SK-N-SH treated with all-trans-retinoic acid at 6 μM for 48 hours (cell line): ENCODE measurements at regions not wholly inside any gene's neighbourhood (a gene's known extent, or its start where the extent isn't known, plus 50 kb on each side); places are given as distances from the start of the nearest gene placed in this dataset.

Experiments used
- ATAC-seq: fragments of 200-7000 bp; cut with Tn5 transposase; 3 replicates; pipeline ENCODE4 v1.9.1; 2020; ENCODE audit warnings: mild to moderate bottlenecking, moderate library complexity
- ARNTL ChIP-seq: fragments of 450-650 bp; formaldehyde crosslinking; IDR thresholded peaks from 2 replicates; pipeline ENCODE4 v1.5.0; 2020; ENCODE audit warnings: low read depth, mild to moderate bottlenecking, moderate library complexity, borderline replicate concordance
- BACH2 ChIP-seq: fragments of 250-450 bp; sonication (Bioruptor Pico); IDR thresholded peaks from 2 replicates; pipeline ENCODE4 v1.9.0; 2021; ENCODE audit warnings: mild to moderate bottlenecking, borderline replicate concordance
- CSDC2 ChIP-seq: fragments of 250-450 bp; sonication (Bioruptor Pico); IDR thresholded peaks from 2 replicates; pipeline ENCODE4 v1.5.0; 2020; ENCODE audit warnings: mild to moderate bottlenecking, moderate library complexity
- ESRRG ChIP-seq: fragments of 250-450 bp; sonication (Bioruptor Pico); IDR thresholded peaks from 2 replicates; pipeline ENCODE4 v1.6.1; 2021; ENCODE audit warnings: mild to moderate bottlenecking
- GLIS3 ChIP-seq: fragments of 250-450 bp; sonication (Bioruptor Pico); IDR thresholded peaks from 2 replicates; pipeline ENCODE4 v1.5.0; 2020; ENCODE audit warnings: mild to moderate bottlenecking, moderate library complexity
- OSR1 ChIP-seq: fragments of 250-450 bp; sonication (Bioruptor Pico); IDR thresholded peaks from 2 replicates; pipeline ENCODE4 v1.8.0; 2022; ENCODE audit warnings: moderate library complexity, mild to moderate bottlenecking, inconsistent platforms
- PPARA ChIP-seq: fragments of 250-450 bp; sonication (Bioruptor Pico); IDR thresholded peaks from 2 replicates; pipeline ENCODE4 v1.5.0; 2020; ENCODE audit warnings: mild to moderate bottlenecking, borderline replicate concordance
- RARB ChIP-seq: fragments of 250-450 bp; sonication (Bioruptor Pico); IDR thresholded peaks from 2 replicates; pipeline ENCODE4 v1.8.0; 2021; ENCODE audit warnings: mild to moderate bottlenecking, moderate library complexity
- SNAI2 ChIP-seq: fragments of 250-450 bp; sonication (Bioruptor Pico); IDR thresholded peaks from 2 replicates; pipeline ENCODE4 v1.5.0; 2020; ENCODE audit warnings: mild to moderate bottlenecking, moderate library complexity
- TCF4 ChIP-seq: fragments of 250-450 bp; sonication (Bioruptor Pico); IDR thresholded peaks from 2 replicates; pipeline ENCODE4 v1.8.0; 2021; ENCODE audit warnings: mild to moderate bottlenecking, moderate library complexity, borderline replicate concordance
- TOX ChIP-seq: fragments of 250-450 bp; sonication (Bioruptor Pico); IDR thresholded peaks from 2 replicates; pipeline ENCODE4 v1.8.0; 2021; ENCODE audit warnings: mild to moderate bottlenecking, moderate library complexity, borderline replicate concordance
- ZC3H10 ChIP-seq: fragments of 250-450 bp; sonication (Bioruptor Pico); IDR thresholded peaks from 2 replicates; pipeline ENCODE4 v1.5.1; 2021; ENCODE audit warnings: mild to moderate bottlenecking, moderate library complexity
- ZFP30 ChIP-seq: fragments of 450-650 bp; formaldehyde crosslinking; IDR thresholded peaks from 2 replicates; pipeline ENCODE4 v1.5.0; 2022; ENCODE audit warnings: mild to moderate bottlenecking, moderate library complexity
- ZNF565 ChIP-seq: fragments of 450-650 bp; formaldehyde crosslinking; conservative IDR thresholded peaks from 2 replicates; pipeline ENCODE4 v1.5.0; 2020; ENCODE audit warnings: low read depth, mild to moderate bottlenecking, moderate library complexity
- ZNF8 ChIP-seq: fragments of 450-650 bp; formaldehyde crosslinking; IDR thresholded peaks from 2 replicates; pipeline ENCODE4 v1.5.0; 2020; ENCODE audit warnings: mild to moderate bottlenecking, moderate library complexity
- TF ChIP-seq, protein P1 (sequence below): fragments of 250-450 bp; sonication (Bioruptor Pico); IDR thresholded peaks from 2 replicates; pipeline ENCODE4 v1.5.1; 2021; ENCODE audit warnings: mild to moderate bottlenecking, moderate library complexity
- TF ChIP-seq, protein P2 (sequence below): fragments of 250-450 bp; sonication (Bioruptor Pico); IDR thresholded peaks from 2 replicates; pipeline ENCODE4 v1.5.1; 2020; ENCODE audit warnings: low read depth, mild to moderate bottlenecking, moderate library complexity
- TF ChIP-seq, protein P3 (sequence below): fragments of 250-450 bp; sonication (Bioruptor Pico); IDR thresholded peaks from 2 replicates; pipeline ENCODE4 v1.5.0; 2020; ENCODE audit warnings: mild to moderate bottlenecking, moderate library complexity
- TF ChIP-seq, protein P4 (sequence below): fragments of 250-450 bp; sonication (Bioruptor Pico); IDR thresholded peaks from 2 replicates; pipeline ENCODE4 v1.8.0; 2020; ENCODE audit warnings: mild to moderate bottlenecking, moderate library complexity, borderline replicate concordance
- TF ChIP-seq, protein P5 (sequence below): fragments of 250-450 bp; sonication (Bioruptor Pico); IDR thresholded peaks from 2 replicates; pipeline ENCODE4 v1.8.0; 2021; ENCODE audit warnings: low read depth, mild to moderate bottlenecking, moderate library complexity, borderline replicate concordance

DNA sequence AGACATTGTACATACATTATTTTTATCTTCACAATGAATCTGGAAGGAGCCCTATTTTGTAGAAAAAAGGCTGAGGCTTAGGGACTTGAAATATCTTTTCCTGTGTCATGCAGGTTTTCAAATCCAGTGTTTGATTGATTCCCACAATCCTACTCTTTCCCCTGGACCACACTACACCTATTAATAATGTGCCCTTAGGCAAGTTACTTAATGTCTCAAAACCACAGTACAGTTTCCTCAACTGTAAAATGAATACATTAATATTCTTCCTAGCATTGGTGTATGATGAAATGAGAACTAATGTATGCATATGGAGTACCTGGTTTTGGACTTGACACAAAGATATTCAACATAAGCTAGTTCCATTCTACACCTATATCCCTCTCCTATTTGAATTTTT, 313.3 kb upstream of the SP8 start:
- TF ChIP-seq OSR1 (CRISPR knock-in tag) (no peak), ZNF8 (CRISPR knock-in tag) (no peak), ZFP30 (no peak), SNAI2 (no peak), RARB (CRISPR knock-in tag) (no peak), ESRRG (CRISPR knock-in tag) (no peak), GLIS3 (CRISPR knock-in tag) (no peak), ZNF565 (no peak), TCF4 (no peak)
- TF ChIP-seq, protein P1, sequence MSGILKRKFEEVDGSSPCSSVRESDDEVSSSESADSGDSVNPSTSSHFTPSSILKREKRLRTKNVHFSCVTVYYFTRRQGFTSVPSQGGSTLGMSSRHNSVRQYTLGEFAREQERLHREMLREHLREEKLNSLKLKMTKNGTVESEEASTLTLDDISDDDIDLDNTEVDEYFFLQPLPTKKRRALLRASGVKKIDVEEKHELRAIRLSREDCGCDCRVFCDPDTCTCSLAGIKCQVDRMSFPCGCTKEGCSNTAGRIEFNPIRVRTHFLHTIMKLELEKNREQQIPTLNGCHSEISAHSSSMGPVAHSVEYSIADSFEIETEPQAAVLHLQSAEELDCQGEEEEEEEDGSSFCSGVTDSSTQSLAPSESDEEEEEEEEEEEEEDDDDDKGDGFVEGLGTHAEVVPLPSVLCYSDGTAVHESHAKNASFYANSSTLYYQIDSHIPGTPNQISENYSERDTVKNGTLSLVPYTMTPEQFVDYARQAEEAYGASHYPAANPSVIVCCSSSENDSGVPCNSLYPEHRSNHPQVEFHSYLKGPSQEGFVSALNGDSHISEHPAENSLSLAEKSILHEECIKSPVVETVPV = no peak
- TF ChIP-seq, protein P2, sequence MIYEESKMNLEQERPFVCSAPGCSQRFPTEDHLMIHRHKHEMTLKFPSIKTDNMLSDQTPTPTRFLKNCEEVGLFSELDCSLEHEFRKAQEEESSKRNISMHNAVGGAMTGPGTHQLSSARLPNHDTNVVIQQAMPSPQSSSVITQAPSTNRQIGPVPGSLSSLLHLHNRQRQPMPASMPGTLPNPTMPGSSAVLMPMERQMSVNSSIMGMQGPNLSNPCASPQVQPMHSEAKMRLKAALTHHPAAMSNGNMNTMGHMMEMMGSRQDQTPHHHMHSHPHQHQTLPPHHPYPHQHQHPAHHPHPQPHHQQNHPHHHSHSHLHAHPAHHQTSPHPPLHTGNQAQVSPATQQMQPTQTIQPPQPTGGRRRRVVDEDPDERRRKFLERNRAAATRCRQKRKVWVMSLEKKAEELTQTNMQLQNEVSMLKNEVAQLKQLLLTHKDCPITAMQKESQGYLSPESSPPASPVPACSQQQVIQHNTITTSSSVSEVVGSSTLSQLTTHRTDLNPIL = no peak
- TF ChIP-seq, protein P3, sequence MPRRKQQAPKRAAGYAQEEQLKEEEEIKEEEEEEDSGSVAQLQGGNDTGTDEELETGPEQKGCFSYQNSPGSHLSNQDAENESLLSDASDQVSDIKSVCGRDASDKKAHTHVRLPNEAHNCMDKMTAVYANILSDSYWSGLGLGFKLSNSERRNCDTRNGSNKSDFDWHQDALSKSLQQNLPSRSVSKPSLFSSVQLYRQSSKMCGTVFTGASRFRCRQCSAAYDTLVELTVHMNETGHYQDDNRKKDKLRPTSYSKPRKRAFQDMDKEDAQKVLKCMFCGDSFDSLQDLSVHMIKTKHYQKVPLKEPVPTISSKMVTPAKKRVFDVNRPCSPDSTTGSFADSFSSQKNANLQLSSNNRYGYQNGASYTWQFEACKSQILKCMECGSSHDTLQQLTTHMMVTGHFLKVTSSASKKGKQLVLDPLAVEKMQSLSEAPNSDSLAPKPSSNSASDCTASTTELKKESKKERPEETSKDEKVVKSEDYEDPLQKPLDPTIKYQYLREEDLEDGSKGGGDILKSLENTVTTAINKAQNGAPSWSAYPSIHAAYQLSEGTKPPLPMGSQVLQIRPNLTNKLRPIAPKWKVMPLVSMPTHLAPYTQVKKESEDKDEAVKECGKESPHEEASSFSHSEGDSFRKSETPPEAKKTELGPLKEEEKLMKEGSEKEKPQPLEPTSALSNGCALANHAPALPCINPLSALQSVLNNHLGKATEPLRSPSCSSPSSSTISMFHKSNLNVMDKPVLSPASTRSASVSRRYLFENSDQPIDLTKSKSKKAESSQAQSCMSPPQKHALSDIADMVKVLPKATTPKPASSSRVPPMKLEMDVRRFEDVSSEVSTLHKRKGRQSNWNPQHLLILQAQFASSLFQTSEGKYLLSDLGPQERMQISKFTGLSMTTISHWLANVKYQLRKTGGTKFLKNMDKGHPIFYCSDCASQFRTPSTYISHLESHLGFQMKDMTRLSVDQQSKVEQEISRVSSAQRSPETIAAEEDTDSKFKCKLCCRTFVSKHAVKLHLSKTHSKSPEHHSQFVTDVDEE (CRISPR knock-in tag) = no peak
- TF ChIP-seq, protein P4, sequence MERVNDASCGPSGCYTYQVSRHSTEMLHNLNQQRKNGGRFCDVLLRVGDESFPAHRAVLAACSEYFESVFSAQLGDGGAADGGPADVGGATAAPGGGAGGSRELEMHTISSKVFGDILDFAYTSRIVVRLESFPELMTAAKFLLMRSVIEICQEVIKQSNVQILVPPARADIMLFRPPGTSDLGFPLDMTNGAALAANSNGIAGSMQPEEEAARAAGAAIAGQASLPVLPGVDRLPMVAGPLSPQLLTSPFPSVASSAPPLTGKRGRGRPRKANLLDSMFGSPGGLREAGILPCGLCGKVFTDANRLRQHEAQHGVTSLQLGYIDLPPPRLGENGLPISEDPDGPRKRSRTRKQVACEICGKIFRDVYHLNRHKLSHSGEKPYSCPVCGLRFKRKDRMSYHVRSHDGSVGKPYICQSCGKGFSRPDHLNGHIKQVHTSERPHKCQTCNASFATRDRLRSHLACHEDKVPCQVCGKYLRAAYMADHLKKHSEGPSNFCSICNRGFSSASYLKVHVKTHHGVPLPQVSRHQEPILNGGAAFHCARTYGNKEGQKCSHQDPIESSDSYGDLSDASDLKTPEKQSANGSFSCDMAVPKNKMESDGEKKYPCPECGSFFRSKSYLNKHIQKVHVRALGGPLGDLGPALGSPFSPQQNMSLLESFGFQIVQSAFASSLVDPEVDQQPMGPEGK (CRISPR knock-in tag) = no peak
- ATAC-seq = no peak

DNA sequence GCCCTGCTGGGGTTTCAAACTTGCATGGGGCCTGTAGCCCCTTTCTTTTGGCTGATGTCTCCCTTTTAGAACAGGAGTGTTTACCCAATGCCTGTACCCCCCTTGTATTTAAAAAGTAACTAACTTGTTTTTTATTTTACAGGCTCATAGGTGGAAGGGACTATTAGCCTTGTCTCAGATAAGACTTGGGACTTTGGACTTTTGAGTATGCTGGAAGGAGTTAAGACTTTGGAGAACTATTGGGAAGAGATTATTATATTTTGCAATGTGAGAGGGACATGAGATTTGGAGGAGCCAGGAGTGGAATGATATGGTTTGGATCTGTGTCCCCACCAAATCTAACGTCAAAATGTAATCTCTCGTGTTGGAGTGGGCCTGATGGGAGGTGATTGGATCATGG, 314.9 kb upstream of the SP8 start:
- ATAC-seq = no peak
- TF ChIP-seq TOX (CRISPR knock-in tag) (no peak), ZNF8 (CRISPR knock-in tag) (no peak), BACH2 (CRISPR knock-in tag) (no peak), ESRRG (CRISPR knock-in tag) (no peak), CSDC2 (no peak), ZC3H10 (CRISPR knock-in tag) (no peak), RARB (CRISPR knock-in tag) (no peak), PPARA (CRISPR knock-in tag) (no peak), ZFP30 (no peak), SNAI2 (no peak), OSR1 (CRISPR knock-in tag) (no peak), ARNTL (no peak)
- TF ChIP-seq, protein P3 (CRISPR knock-in tag) = no peak
- TF ChIP-seq, protein P5, sequence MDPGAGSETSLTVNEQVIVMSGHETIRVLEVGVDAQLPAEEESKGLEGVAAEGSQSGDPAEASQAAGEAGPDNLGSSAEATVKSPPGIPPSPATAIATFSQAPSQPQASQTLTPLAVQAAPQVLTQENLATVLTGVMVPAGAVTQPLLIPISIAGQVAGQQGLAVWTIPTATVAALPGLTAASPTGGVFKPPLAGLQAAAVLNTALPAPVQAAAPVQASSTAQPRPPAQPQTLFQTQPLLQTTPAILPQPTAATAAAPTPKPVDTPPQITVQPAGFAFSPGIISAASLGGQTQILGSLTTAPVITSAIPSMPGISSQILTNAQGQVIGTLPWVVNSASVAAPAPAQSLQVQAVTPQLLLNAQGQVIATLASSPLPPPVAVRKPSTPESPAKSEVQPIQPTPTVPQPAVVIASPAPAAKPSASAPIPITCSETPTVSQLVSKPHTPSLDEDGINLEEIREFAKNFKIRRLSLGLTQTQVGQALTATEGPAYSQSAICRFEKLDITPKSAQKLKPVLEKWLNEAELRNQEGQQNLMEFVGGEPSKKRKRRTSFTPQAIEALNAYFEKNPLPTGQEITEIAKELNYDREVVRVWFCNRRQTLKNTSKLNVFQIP (CRISPR knock-in tag) = no peak
- TF ChIP-seq, protein P4 (CRISPR knock-in tag) = no peak
- TF ChIP-seq, protein P1 = no peak
